HFF-Myc (cell line): ENCODE measurements at regions not wholly inside any gene's neighbourhood (a gene's known extent, or its start where the extent isn't known, plus 50 kb on each side); places are given as distances from the start of the nearest gene placed in this dataset.

Experiments
- DNase-seq: peaks from one replicate; pipeline ENCODE4 v3.0.0-alpha.2; 2011; ENCODE audit warnings: low read depth; ENCODE audit errors: extremely low read depth
- H3K4me3 ChIP-seq: replicated peaks from 2 replicates; pipeline ENCODE4 v1.5.1; 2011; ENCODE audit warnings: low read depth, mild to moderate bottlenecking, control low read depth, low read length
- TF ChIP-seq, protein P1 (sequence below): IDR thresholded peaks from 2 replicates; pipeline ENCODE4 v1.5.1; 2012; ENCODE audit warnings: mild to moderate bottlenecking, low read depth, low read length, control low read depth; ENCODE audit errors: missing control alignments

GRCh38 chr15:98241032-98241554 lies 280.6 kb downstream of the ARRDC4 start:
- TF ChIP-seq, protein P1, sequence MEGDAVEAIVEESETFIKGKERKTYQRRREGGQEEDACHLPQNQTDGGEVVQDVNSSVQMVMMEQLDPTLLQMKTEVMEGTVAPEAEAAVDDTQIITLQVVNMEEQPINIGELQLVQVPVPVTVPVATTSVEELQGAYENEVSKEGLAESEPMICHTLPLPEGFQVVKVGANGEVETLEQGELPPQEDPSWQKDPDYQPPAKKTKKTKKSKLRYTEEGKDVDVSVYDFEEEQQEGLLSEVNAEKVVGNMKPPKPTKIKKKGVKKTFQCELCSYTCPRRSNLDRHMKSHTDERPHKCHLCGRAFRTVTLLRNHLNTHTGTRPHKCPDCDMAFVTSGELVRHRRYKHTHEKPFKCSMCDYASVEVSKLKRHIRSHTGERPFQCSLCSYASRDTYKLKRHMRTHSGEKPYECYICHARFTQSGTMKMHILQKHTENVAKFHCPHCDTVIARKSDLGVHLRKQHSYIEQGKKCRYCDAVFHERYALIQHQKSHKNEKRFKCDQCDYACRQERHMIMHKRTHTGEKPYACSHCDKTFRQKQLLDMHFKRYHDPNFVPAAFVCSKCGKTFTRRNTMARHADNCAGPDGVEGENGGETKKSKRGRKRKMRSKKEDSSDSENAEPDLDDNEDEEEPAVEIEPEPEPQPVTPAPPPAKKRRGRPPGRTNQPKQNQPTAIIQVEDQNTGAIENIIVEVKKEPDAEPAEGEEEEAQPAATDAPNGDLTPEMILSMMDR = no peak
- no peak for DNase-seq
- no peak overlapping the region for H3K4me3 ChIP-seq

DNA sequence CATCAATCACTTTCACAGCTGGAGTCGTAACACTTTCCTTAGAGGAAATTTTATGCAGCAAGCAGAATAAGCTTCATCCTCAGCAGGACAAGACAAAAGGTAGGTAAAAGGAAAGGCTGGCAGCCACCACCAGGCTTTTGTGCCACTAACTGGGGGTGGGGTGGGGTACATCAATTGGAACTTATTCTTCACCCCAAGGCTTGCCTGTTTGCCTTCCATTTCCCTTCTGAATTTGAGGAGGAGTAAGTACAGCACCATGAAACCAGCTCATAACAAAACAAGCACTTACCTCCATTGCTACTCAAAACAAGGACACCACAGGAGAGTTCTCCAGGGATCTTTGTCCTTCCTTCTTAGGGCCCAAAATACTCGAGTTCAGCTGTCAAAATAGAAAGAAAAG lies 296.8 kb downstream of the ARRDC4 start:
- TF ChIP-seq, protein P1 = no peak
- H3K4me3 ChIP-seq = no peak overlapping the region
- DNase-seq = no peak

DNA sequence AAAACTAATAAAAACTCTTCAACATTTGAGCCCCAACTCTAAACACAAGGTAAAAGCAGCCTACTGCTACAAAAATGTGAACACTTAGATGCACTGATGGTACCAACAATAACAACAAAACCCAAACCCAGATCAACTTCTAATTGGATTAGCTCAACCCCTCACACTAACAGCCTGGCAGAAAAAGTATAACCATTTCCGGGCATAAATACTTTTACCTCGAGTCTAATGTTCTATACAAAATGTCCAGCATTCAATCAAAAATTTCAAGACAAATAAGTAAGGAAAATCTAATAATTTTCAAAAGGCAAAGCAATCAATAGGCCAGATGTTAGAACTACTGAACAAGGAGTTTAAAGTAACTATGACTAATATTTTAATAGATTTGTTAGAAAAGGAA lies 303.3 kb downstream of the ARRDC4 start:
- no peak overlapping the region for H3K4me3 ChIP-seq
- TF ChIP-seq, protein P1 = no peak
- no peak for DNase-seq

DNA sequence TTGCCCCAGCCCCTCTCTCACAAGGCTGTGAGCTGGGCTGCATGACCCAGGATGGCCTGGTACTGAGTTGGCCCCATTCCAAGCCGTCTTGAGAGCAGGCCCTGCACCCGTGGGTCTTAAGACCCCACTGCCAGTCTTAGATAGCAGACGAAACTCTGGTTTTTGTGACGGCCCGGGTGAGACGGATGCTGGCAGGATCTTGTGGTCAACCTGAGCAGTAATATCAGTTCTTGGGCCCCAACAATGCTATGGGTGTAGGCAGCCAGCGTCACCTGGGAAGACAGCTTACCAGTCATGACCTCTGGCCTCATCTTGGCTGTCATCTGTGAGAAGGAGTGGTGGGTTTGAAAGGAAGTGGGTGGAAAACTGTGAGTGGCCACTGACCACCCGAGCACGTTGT lies 305.8 kb downstream of the ARRDC4 start:
- H3K4me3 ChIP-seq = no peak overlapping the region
- DNase-seq = no peak
- TF ChIP-seq, protein P1 = no peak

DNA sequence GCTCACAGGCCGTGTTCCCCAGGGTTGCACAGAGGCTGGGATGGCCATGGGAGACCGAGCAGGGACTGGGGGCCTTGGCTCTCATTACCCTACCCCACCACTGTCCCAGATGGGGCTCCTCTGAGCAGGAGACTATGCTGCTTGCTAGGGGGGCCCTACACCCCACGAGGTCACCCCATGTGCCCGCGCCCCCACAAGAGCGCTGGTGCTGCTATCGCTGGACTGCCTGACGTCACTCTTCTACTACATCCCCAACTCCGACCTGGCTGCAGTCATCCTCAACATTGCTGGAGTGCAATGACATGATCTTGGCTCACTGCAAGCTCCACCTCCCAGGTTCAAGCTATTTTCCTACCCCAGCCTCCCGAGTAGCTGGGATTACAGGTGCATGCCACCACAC lies 307.7 kb downstream of the ARRDC4 start:
- TF ChIP-seq, protein P1 = no peak
- H3K4me3 ChIP-seq = no peak overlapping the region
- DNase-seq = no peak

- TF ChIP-seq, protein P1 = no peak
- no peak overlapping the region for H3K4me3 ChIP-seq
- DNase-seq = no peak
Observed at GRCh38 chr15:98272625-98273024, 312.1 kb downstream of the ARRDC4 start.

GRCh38 chr15:98276018-98276417 lies 315.5 kb downstream of the ARRDC4 start:
- H3K4me3 ChIP-seq = no peak overlapping the region
- no peak for DNase-seq

More at GRCh38 chr15:98276018-98276417, 315.5 kb downstream of the ARRDC4 start:
- TF ChIP-seq, protein P1 = no peak
